Limb (tissue), 2 donors: ENCODE measurements at regions not wholly inside any gene's neighbourhood (a gene's known extent, or its start where the extent isn't known, plus 50 kb on each side); places are given as distances from the start of the nearest gene placed in this dataset.

Source experiments
- DNase-seq, 2 donors: peaks; one replicate each; pipeline ENCODE4 v3.0.0-alpha.2; 2016; ENCODE audit errors: extremely low spot score in 2 of 2

GRCh38 chr3:31449318-31449717 lies 83.4 kb upstream of the STT3B start:
- no peak for DNase-seq

- no peak for DNase-seq
Measured at GRCh38 chr3:31450345-31450744, 82.4 kb upstream of the STT3B start.

GRCh38 chr3:31452495-31453106 lies 80.1 kb upstream of the STT3B start:
- DNase-seq: no peak

- DNase-seq: no peak
Measured at GRCh38 chr3:31453430-31453829, 79.3 kb upstream of the STT3B start.

GRCh38 chr3:31455524-31455923 lies 77.2 kb upstream of the STT3B start:
- no peak for DNase-seq

- no peak for DNase-seq
Measured at GRCh38 chr3:31456373-31456772, 76.4 kb upstream of the STT3B start.

- no peak for DNase-seq
Measured at GRCh38 chr3:31461426-31461825, 71.3 kb upstream of the STT3B start.

GRCh38 chr3:31462050-31462569 lies 70.6 kb upstream of the STT3B start:
- DNase-seq: no peak

GRCh38 chr3:31465999-31466398 lies 66.7 kb upstream of the STT3B start:
- DNase-seq: no peak

- DNase-seq: no peak
Measured at GRCh38 chr3:31466866-31467265, 65.9 kb upstream of the STT3B start.

GRCh38 chr3:31468433-31468832 lies 64.3 kb upstream of the STT3B start:
- DNase-seq: no peak

- DNase-seq: no peak
Measured at GRCh38 chr3:31469385-31469784, 63.3 kb upstream of the STT3B start.

GRCh38 chr3:31472479-31473390 lies 60.0 kb upstream of the STT3B start:
- DNase-seq: no peak

- no peak for DNase-seq
Measured at GRCh38 chr3:31476209-31476608, 56.5 kb upstream of the STT3B start.

GRCh38 chr3:31479431-31479830 lies 53.3 kb upstream of the STT3B start:
- DNase-seq: no peak

GRCh38 chr3:31481697-31482096 lies 51.0 kb upstream of the STT3B start:
- DNase-seq: no peak

GRCh38 chr3:31482493-31483200 lies 50.1 kb upstream of the STT3B start:
- DNase-seq: no peak
